ENCODE measurements at regions not wholly inside any gene's neighbourhood (a gene's known extent, or its start where the extent isn't known, plus 50 kb on each side); places are given as distances from the start of the nearest gene placed in this dataset.

- no peak for FAIRE-seq
Observed at GRCh38 chr5:84683594-84683993, 298.9 kb upstream of the EDIL3 start.

GRCh38 chr5:84682531-84682930 is 297.9 kb upstream of the EDIL3 start:
- FAIRE-seq, result no peak

GRCh38 chr5:84680908-84681307 is 296.2 kb upstream of the EDIL3 start:
- FAIRE-seq, result no peak

- FAIRE-seq, result no peak
Observed at GRCh38 chr5:84673785-84674184, 289.1 kb upstream of the EDIL3 start.

GRCh38 chr5:84667576-84667975 is 282.9 kb upstream of the EDIL3 start:
- no peak for FAIRE-seq

- no peak for FAIRE-seq
Observed at GRCh38 chr5:84650429-84650828, 265.7 kb upstream of the EDIL3 start.

- no peak for FAIRE-seq
Observed at GRCh38 chr5:84647581-84647980, 262.9 kb upstream of the EDIL3 start.

GRCh38 chr5:84642795-84643194 is 258.1 kb upstream of the EDIL3 start:
- FAIRE-seq, result no peak

GRCh38 chr5:84642324-84642723 is 257.6 kb upstream of the EDIL3 start:
- FAIRE-seq, result no peak

- no peak for FAIRE-seq
Observed at GRCh38 chr5:84637662-84638375, 253.1 kb upstream of the EDIL3 start.

GRCh38 chr5:84635235-84636055 is 250.8 kb upstream of the EDIL3 start:
- no peak for FAIRE-seq

- no peak for FAIRE-seq
Observed at GRCh38 chr5:84634256-84634655, 249.6 kb upstream of the EDIL3 start.

GRCh38 chr5:84632418-84632817 is 247.7 kb upstream of the EDIL3 start:
- FAIRE-seq, result no peak

GRCh38 chr5:84628918-84629317 is 244.2 kb upstream of the EDIL3 start:
- FAIRE-seq, result no peak

GRCh38 chr5:84623019-84623418 is 238.3 kb upstream of the EDIL3 start:
- FAIRE-seq, result no peak

GRCh38 chr5:84622461-84622860 is 237.8 kb upstream of the EDIL3 start:
- no peak for FAIRE-seq

GRCh38 chr5:84618262-84618661 is 233.6 kb upstream of the EDIL3 start:
- FAIRE-seq, result no peak

- no peak for FAIRE-seq
Observed at GRCh38 chr5:84614906-84615305, 230.2 kb upstream of the EDIL3 start.

- FAIRE-seq, result no peak
Observed at GRCh38 chr5:84606784-84607183, 222.1 kb upstream of the EDIL3 start.

- FAIRE-seq, result no peak
Observed at GRCh38 chr5:84605241-84605640, 220.6 kb upstream of the EDIL3 start.

- FAIRE-seq, result no peak
Observed at GRCh38 chr5:84603568-84604185, 219.0 kb upstream of the EDIL3 start.

GRCh38 chr5:84602371-84602771 is 217.7 kb upstream of the EDIL3 start:
- FAIRE-seq, result no peak

GRCh38 chr5:84599964-84600363 is 215.3 kb upstream of the EDIL3 start:
- no peak for FAIRE-seq

GRCh38 chr5:84597904-84598303 is 213.2 kb upstream of the EDIL3 start:
- no peak for FAIRE-seq
